ENCODE measurements at regions not wholly inside any gene's neighbourhood (a gene's known extent, or its start where the extent isn't known, plus 50 kb on each side); places are given as distances from the start of the nearest gene placed in this dataset.

DNA sequence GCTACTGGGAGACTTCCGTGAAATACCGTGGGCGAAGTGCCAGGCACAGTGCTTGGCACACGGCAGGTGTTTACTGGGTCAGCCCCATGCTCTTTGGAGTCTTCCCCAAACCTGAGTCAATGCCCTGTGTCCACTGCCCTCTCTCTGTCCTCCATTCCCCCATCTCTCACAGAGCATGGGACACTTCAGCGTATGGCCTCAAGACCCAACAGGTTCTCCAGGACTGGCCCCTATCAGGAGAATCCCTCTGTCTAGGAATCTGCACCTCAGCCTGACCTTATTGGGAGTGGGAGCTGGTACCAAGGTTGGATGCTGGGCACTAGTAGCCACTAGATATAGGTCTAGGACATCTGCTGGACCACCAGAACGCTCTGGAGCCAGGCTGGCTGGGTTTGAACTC, 67.2 kb upstream of the LMO1 start:
- no peaks in the 10 kb centered on the region for H3K9me3 Mint-ChIP-seq
- no peaks in the 10 kb centered on the region for H3K9me3 ChIP-seq
- H3K36me3 Mint-ChIP-seq: no peaks in the 10 kb centered on the region
- H3K27ac Mint-ChIP-seq: no peak overlapping the region
- 82% methylated on average over 5 of the region's 6 CpGs for WGBS (ENCODE audit: insufficient coverage)
- ATAC-seq (replicated peaks in 1 of 4): no peak
- no peak for DNase-seq
- H3K27ac ChIP-seq (ENCODE audit: low read length): no peak overlapping the region
- no peaks in the 10 kb centered on the region for H3K4me1 Mint-ChIP-seq
- H3K4me1 ChIP-seq (ENCODE audit: control insufficient read depth in 1 of 2, extremely low read depth in 1 of 2, insufficient read depth in 2 of 2, low read length in 2 of 2): peaks cover 0 to 4% of the 10 kb centered on the region in 2 experiments
- no peaks in the 10 kb centered on the region for H3K36me3 ChIP-seq (ENCODE audit: control insufficient read depth in 2 of 2, extremely low read depth in 1 of 2, insufficient read depth in 1 of 2, low read length in 1 of 2)
- no peak overlapping the region for H3K4me3 Mint-ChIP-seq
- H3K27me3 ChIP-seq (replicated peaks in 1 of 2; ENCODE audit: control insufficient read depth in 2 of 2, extremely low read depth in 1 of 2, insufficient read depth in 2 of 2, low read length in 1 of 2): peaks cover 0 to 38% of the 10 kb centered on the region in 2 experiments
- CTCF ChIA-PET: no interaction called here
- H3K27me3 Mint-ChIP-seq: peaks cover 8 to 12% of the 10 kb centered on the region in 2 donors
- POLR2A ChIA-PET: no interaction called here
- H3K4me3 ChIP-seq (ENCODE audit: control insufficient read depth in 1 of 2, extremely low read depth in 1 of 2, low read length in 1 of 2): no peak overlapping the region

DNA sequence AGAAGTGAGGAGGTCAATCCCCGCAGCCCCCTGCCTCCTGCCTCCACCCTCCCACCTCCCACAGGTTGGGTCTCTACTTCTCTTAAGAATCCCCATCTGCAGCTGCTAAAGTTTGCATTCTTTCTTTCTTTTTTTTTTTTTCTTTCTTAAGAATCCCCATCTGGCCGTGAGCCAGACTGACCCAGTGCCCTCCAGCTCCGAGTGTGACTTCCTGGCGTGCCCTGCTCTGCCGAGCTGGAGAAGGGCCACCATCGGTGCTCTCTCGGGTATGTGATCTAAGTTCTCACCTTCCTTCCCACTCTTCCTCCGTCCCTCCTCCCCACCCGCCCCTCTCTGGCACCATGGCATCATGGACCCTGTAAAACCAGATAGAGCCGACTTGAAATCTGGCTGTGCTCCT, 66.7 kb upstream of the LMO1 start:
- Histone ChIP-seq H3K4me1 (ENCODE audit: control insufficient read depth in 1 of 2, extremely low read depth in 1 of 2, insufficient read depth in 2 of 2, low read length in 2 of 2) (peaks cover 0 to 4% of the 10 kb centered on the region in 2 experiments), H3K9me3 (no peaks in the 10 kb centered on the region), H3K27me3 (replicated peaks in 1 of 2; ENCODE audit: control insufficient read depth in 2 of 2, extremely low read depth in 1 of 2, insufficient read depth in 2 of 2, low read length in 1 of 2) (peaks cover 0 to 42% of the 10 kb centered on the region in 2 experiments), H3K36me3 (ENCODE audit: control insufficient read depth in 2 of 2, extremely low read depth in 1 of 2, insufficient read depth in 1 of 2, low read length in 1 of 2) (no peaks in the 10 kb centered on the region), H3K27ac (ENCODE audit: low read length) (no peak overlapping the region), H3K4me3 (ENCODE audit: control insufficient read depth in 1 of 2, extremely low read depth in 1 of 2, low read length in 1 of 2) (no peak overlapping the region)
- DNase-seq (no peak), ATAC-seq (replicated peaks in 1 of 4) (no peak)
- Mint-ChIP-seq H3K4me3 (no peak overlapping the region), H3K9me3 (no peaks in the 10 kb centered on the region), H3K36me3 (no peaks in the 10 kb centered on the region), H3K4me1 (no peaks in the 10 kb centered on the region), H3K27ac (no peak overlapping the region), H3K27me3 (peaks cover 8 to 12% of the 10 kb centered on the region in 2 donors)
- CTCF ChIA-PET: no interaction called here
- POLR2A ChIA-PET: no interaction called here
- 75% methylated on average over 10 of the region's 10 CpGs for WGBS (ENCODE audit: insufficient coverage)

DNA sequence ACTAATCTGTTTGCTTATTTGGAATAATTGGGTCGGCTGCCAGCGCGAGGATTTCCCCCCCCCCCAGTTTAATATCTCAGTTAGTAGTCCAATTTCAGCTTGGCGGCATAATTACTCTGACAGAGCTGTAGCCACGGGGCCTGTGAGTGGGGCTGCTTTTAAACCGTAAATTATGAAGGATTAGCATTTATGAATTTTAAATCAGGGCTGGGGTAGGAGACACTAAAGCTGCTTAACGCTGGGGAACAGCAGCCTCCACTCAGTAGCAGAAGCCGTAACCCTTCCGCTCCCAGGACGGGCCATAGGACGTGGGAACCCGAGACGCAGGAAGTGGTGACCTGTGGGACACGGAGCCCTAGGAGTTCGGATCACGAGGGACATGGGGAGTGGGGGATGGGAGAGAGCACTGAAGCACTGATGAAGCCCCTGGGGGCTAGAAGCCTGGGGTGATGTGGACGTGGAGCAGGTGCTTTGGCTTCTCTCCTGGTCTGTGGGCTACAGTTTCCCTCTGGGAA, 66.2 kb upstream of the LMO1 start:
- H3K36me3 ChIP-seq (ENCODE audit: control insufficient read depth in 2 of 2, extremely low read depth in 1 of 2, insufficient read depth in 1 of 2, low read length in 1 of 2): no peaks in the 10 kb centered on the region
- peaks cover 0 to 4% of the 10 kb centered on the region in 2 experiments for H3K4me1 ChIP-seq (ENCODE audit: control insufficient read depth in 1 of 2, extremely low read depth in 1 of 2, insufficient read depth in 2 of 2, low read length in 2 of 2)
- ChIA-PET CTCF (no interaction called here), POLR2A (no interaction called here)
- H3K36me3 Mint-ChIP-seq: no peaks in the 10 kb centered on the region
- no peaks in the 10 kb centered on the region for H3K9me3 Mint-ChIP-seq
- no peak overlapping the region for H3K27ac Mint-ChIP-seq
- H3K9me3 ChIP-seq: no peaks in the 10 kb centered on the region
- H3K27ac ChIP-seq (ENCODE audit: low read length): no peak overlapping the region
- DNase-seq (no peak), ATAC-seq (replicated peaks in 1 of 4) (no peak)
- H3K4me3 ChIP-seq (ENCODE audit: control insufficient read depth in 1 of 2, extremely low read depth in 1 of 2, low read length in 1 of 2): no peak overlapping the region
- H3K27me3 Mint-ChIP-seq: peaks cover 8 to 12% of the 10 kb centered on the region in 2 donors
- H3K4me1 Mint-ChIP-seq: no peaks in the 10 kb centered on the region
- no peak overlapping the region for H3K4me3 Mint-ChIP-seq
- H3K27me3 ChIP-seq (replicated peaks in 1 of 2; ENCODE audit: control insufficient read depth in 2 of 2, extremely low read depth in 1 of 2, insufficient read depth in 2 of 2, low read length in 1 of 2): peaks cover 0 to 38% of the 10 kb centered on the region in 2 experiments
- 74% methylated on average over 11 of the region's 17 CpGs for WGBS (ENCODE audit: insufficient coverage)

DNA sequence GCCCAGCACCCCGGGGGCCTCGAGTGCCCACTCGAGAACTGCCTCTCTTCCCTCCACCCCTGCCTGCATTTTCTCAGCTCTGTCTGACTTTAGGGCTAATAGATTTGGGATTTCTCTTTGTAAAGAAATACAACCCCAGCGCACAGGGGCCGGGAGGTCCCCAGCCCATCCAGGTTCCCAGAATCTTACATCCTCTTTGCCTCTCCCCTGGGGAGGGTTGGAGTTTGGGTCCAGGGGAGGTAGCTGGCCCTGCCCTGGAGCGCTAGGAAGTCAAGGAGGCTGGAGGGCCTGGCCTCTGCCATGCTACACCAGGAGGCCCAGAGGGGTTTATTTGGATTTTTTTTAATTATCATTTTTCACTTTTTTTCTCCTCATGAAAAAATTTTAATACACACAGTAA, 65.7 kb upstream of the LMO1 start:
- ATAC-seq (replicated peaks in 1 of 4) (no peak), DNase-seq (no peak)
- peaks cover 0 to 38% of the 10 kb centered on the region in 2 experiments for H3K27me3 ChIP-seq (replicated peaks in 1 of 2; ENCODE audit: control insufficient read depth in 2 of 2, extremely low read depth in 1 of 2, insufficient read depth in 2 of 2, low read length in 1 of 2)
- no peaks in the 10 kb centered on the region for H3K4me1 Mint-ChIP-seq
- POLR2A ChIA-PET: no interaction called here
- CTCF ChIA-PET: no interaction called here
- H3K9me3 Mint-ChIP-seq: no peaks in the 10 kb centered on the region
- H3K4me1 ChIP-seq (ENCODE audit: control insufficient read depth in 1 of 2, extremely low read depth in 1 of 2, insufficient read depth in 2 of 2, low read length in 2 of 2): peaks cover 0 to 4% of the 10 kb centered on the region in 2 experiments
- no peak overlapping the region for H3K27ac Mint-ChIP-seq
- no peaks in the 10 kb centered on the region for H3K36me3 Mint-ChIP-seq
- WGBS (ENCODE audit: insufficient coverage): no CpG with 5 or more reads among the region's 6 CpGs
- H3K36me3 ChIP-seq (ENCODE audit: control insufficient read depth in 2 of 2, extremely low read depth in 1 of 2, insufficient read depth in 1 of 2, low read length in 1 of 2): no peaks in the 10 kb centered on the region
- no peak overlapping the region for H3K27ac ChIP-seq (ENCODE audit: low read length)
- H3K9me3 ChIP-seq: no peaks in the 10 kb centered on the region
- no peak overlapping the region for H3K4me3 ChIP-seq (ENCODE audit: control insufficient read depth in 1 of 2, extremely low read depth in 1 of 2, low read length in 1 of 2)
- peaks cover 8 to 12% of the 10 kb centered on the region in 2 donors for H3K27me3 Mint-ChIP-seq
- H3K4me3 Mint-ChIP-seq: no peak overlapping the region

DNA sequence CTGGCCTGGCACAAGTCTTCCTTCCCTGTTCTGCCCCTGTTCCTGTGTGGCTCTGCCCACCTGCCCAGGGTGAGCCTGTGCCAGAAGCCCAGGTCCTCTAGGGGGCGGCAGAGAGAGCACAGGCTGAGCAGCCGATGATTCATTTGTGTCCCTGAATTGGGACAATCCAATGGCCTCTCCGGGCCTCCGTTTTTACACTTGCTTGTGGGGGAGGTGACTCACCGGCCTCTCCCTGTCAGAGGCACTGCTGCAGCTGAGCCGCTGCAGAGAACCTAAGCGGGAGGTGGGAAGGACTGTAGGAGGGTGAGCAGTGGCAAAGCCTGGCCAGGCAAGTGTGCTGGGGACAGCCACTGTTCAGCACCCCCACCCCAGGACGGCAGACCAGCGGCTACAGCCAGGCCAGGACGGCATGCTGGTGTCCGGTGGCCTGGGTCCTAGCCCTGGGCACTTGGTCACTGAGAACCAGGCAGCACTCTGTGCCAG, 65.2 kb upstream of the LMO1 start:
- WGBS (ENCODE audit: insufficient coverage): 15% methylated on average over 10 of the region's 11 CpGs
- H3K36me3 ChIP-seq (ENCODE audit: control insufficient read depth in 2 of 2, extremely low read depth in 1 of 2, insufficient read depth in 1 of 2, low read length in 1 of 2): no peaks in the 10 kb centered on the region
- H3K9me3 ChIP-seq: no peaks in the 10 kb centered on the region

DNA sequence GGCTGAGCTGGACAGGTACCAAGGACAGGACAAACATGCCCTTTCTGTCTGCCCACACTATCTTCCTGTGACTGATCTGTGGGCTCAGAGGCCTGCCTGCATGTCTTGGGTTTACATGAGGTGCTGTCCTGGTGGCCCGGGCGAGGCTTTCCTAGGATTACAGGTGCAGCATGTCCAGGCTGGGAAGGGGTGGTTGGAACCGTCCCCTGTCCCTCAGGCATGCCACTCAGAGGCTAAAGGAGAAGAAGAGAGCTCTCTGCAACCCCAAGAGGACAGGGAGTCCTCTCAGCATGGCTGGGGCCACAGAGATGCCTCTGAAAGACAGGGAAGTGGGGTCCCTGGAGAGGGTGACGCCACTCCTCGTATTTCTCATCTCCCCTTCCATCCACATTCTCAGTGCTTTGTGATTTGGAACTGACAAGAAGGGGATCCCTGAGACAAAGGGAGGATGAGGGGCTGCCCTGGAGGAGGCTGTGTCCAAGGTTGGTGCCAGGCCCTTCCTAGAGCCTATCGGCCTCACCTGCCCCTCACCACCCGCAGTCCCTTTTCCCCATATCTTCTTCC, 64.6 kb upstream of the LMO1 start:
- 89% methylated on average over 5 of the region's 7 CpGs for WGBS (ENCODE audit: insufficient coverage)
- DNase-seq: no peak
- no peak overlapping the region for H3K4me3 Mint-ChIP-seq
- ChIA-PET CTCF (no interaction called here), POLR2A (no interaction called here)
- no peak overlapping the region for H3K27ac Mint-ChIP-seq
- Histone ChIP-seq H3K4me3 (ENCODE audit: control insufficient read depth in 1 of 2, extremely low read depth in 1 of 2, low read length in 1 of 2) (no peak overlapping the region), H3K36me3 (ENCODE audit: control insufficient read depth in 2 of 2, extremely low read depth in 1 of 2, insufficient read depth in 1 of 2, low read length in 1 of 2) (no peaks in the 10 kb centered on the region), H3K27me3 (replicated peaks in 1 of 2; ENCODE audit: control insufficient read depth in 2 of 2, extremely low read depth in 1 of 2, insufficient read depth in 2 of 2, low read length in 1 of 2) (peaks cover 0 to 31% of the 10 kb centered on the region in 2 experiments), H3K4me1 (ENCODE audit: control insufficient read depth in 1 of 2, extremely low read depth in 1 of 2, insufficient read depth in 2 of 2, low read length in 2 of 2) (peaks cover 0 to 4% of the 10 kb centered on the region in 2 experiments), H3K27ac (ENCODE audit: low read length) (no peak overlapping the region), H3K9me3 (no peaks in the 10 kb centered on the region)
- peaks cover 8 to 12% of the 10 kb centered on the region in 2 donors for H3K27me3 Mint-ChIP-seq
- H3K4me1 Mint-ChIP-seq: no peaks in the 10 kb centered on the region
- ATAC-seq (replicated peaks in 1 of 4): no peak
- H3K9me3 Mint-ChIP-seq: no peaks in the 10 kb centered on the region
- no peaks in the 10 kb centered on the region for H3K36me3 Mint-ChIP-seq

More for the DNA sequence above, 65.2 kb upstream of the LMO1 start:
- Histone ChIP-seq H3K4me1 (ENCODE audit: control insufficient read depth in 1 of 2, extremely low read depth in 1 of 2, insufficient read depth in 2 of 2, low read length in 2 of 2) (peaks cover 0 to 4% of the 10 kb centered on the region in 2 experiments), H3K27me3 (replicated peaks in 1 of 2; ENCODE audit: control insufficient read depth in 2 of 2, extremely low read depth in 1 of 2, insufficient read depth in 2 of 2, low read length in 1 of 2) (peaks cover 0 to 35% of the 10 kb centered on the region in 2 experiments), H3K27ac (ENCODE audit: low read length) (no peak overlapping the region), H3K4me3 (ENCODE audit: control insufficient read depth in 1 of 2, extremely low read depth in 1 of 2, low read length in 1 of 2) (no peak overlapping the region)
- H3K36me3 Mint-ChIP-seq: no peaks in the 10 kb centered on the region
- H3K27ac Mint-ChIP-seq: no peak overlapping the region
- no peak overlapping the region for H3K4me3 Mint-ChIP-seq
- ChIA-PET POLR2A (no interaction called here), CTCF (no interaction called here)
- DNase-seq (peak in 25 of 35 experiments; percentile 6 to 50 (median 24)), ATAC-seq (replicated peaks in 1 of 4) (peak in 3 of 4 experiments; percentile 40 to 41 (median 41))
- H3K27me3 Mint-ChIP-seq: peaks cover 8 to 12% of the 10 kb centered on the region in 2 donors
- H3K4me1 Mint-ChIP-seq: no peaks in the 10 kb centered on the region
- no peaks in the 10 kb centered on the region for H3K9me3 Mint-ChIP-seq

Data from T-cell (primary cell).